ENCODE measurements at regions not wholly inside any gene's neighbourhood (a gene's known extent, or its start where the extent isn't known, plus 50 kb on each side); places are given as distances from the start of the nearest gene placed in this dataset.

DNA sequence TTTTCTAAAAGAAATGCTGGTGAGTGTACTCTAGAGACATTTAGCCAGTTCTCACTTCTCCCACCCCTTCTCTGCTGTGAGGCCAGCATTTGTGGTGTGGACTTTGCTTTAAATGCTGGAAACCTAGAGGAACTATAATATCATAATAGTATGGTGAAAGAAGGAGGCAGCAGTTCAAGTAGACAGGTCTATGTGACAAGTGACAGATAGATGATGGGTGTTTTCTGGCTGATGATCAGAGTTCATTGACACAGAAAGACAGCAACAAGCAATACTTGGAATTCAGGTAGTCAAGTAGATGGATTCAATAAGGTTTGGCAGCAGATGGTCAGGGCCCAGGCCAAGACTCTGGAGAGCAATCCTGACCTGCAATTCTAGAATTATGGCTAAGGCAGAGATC lies 317.5 kb downstream of the PCDH7 start:
- TF ChIP-seq, protein P1, sequence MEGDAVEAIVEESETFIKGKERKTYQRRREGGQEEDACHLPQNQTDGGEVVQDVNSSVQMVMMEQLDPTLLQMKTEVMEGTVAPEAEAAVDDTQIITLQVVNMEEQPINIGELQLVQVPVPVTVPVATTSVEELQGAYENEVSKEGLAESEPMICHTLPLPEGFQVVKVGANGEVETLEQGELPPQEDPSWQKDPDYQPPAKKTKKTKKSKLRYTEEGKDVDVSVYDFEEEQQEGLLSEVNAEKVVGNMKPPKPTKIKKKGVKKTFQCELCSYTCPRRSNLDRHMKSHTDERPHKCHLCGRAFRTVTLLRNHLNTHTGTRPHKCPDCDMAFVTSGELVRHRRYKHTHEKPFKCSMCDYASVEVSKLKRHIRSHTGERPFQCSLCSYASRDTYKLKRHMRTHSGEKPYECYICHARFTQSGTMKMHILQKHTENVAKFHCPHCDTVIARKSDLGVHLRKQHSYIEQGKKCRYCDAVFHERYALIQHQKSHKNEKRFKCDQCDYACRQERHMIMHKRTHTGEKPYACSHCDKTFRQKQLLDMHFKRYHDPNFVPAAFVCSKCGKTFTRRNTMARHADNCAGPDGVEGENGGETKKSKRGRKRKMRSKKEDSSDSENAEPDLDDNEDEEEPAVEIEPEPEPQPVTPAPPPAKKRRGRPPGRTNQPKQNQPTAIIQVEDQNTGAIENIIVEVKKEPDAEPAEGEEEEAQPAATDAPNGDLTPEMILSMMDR (conservative IDR thresholded peaks at IDR 0.05; ENCODE audit: low read length), result no peak
- TF ChIP-seq EZH2phosphoT487 (IDR thresholded peaks at IDR 0.05; ENCODE audit: borderline replicate concordance), result no peak

Data from Loucy (cell line).